Esophagus squamous epithelium (tissue), 5 donors: ENCODE measurements at regions not wholly inside any gene's neighbourhood (a gene's known extent, or its start where the extent isn't known, plus 50 kb on each side); places are given as distances from the start of the nearest gene placed in this dataset.

ENCODE experiments used
- DNase-seq: peaks from one replicate; lab custom pipeline; 2025; lab: John Stamatoyannopoulos, UW
- H3K27ac ChIP-seq, 4 donors: fragments of 200-600 bp; sonication (generic); one replicate each; pipeline ENCODE4 v1.5.1; 2016 to 2019; ENCODE audit warnings: mild to moderate bottlenecking in 1 of 4
- H3K27me3 ChIP-seq, 4 donors: fragments of 200-600 bp; sonication (generic); 1 replicate in 3 of 4; 2 replicates in 1 of 4; pipeline versions ENCODE4 v1.5.1 to v1.6.0; 2017 to 2021; ENCODE audit warnings: antibody characterized with exemption in 1 of 4
- H3K36me3 ChIP-seq, 3 donors: fragments of 200-600 bp; sonication (generic); one replicate each; pipeline ENCODE4 v1.5.1; 2016 to 2019
- H3K4me1 ChIP-seq, 3 donors: fragments of 200-600 bp; sonication (generic); one replicate each; pipeline ENCODE4 v1.5.1; 2017 to 2019
- H3K4me3 ChIP-seq, 4 donors: fragments of 200-600 bp; sonication (generic); 1 replicate in 3 of 4; 2 replicates in 1 of 4; pipeline ENCODE4 v1.5.1; 2016 to 2019; ENCODE audit warnings: mild to moderate bottlenecking in 2 of 4, moderate library complexity in 1 of 4
- H3K9me3 ChIP-seq, 3 donors: fragments of 200-600 bp; sonication (generic); one replicate each; pipeline ENCODE4 v1.5.1; 2016 to 2019
- POLR2A ChIP-seq, 4 donors: fragments of 450-650 bp; IDR thresholded peaks; one replicate each; pipeline ENCODE4 v1.6.1; 2017; ENCODE audit warnings: antibody characterized with exemption in 4 of 4, mild to moderate bottlenecking in 4 of 4, moderate library complexity in 3 of 4
- WGBS, 2 donors: methylation state at CpG; one replicate each; pipeline ENCODE4 v1.1.5; 2018; 5-methylcytosine and 5-hydroxymethylcytosine counted together
- intact Hi-C: fragments of 100-400 bp; cut with DNase I; formaldehyde crosslinking; loops from one replicate; pipeline ENCODE4 v1.15.0; 2022
- TF ChIP-seq, protein P1 (sequence below), 6 experiments: fragments of 450-650 bp in 4 of 6; fragments of 200-600 bp in 2 of 6; sonication (generic) in 2 of 6; IDR thresholded peaks; one replicate each; pipeline ENCODE4 v1.5.1; 2016 to 2019; ENCODE audit warnings: antibody characterized with exemption in 6 of 6, mild to moderate bottlenecking in 4 of 6, moderate library complexity in 4 of 6
- donor health status: DM: yes; HTN: yes; CAD: no.

DNA sequence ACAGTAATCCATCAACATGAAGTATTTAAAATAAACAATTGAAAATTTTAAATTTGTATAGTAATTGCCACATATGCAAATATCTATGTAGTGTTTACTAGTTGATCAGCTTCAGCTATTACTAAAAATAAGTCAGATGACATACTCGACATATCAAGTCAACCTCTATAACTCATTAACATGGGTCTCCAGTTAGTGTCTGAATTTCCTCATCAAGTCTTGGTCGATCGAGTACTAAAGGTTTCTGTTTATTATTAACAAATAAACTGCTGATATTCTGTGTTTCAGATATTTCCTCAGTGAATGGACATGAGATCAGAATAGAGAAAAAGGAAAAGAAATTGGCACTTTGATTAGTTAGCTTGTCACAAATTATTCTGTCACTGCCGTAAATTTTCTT, 266.5 kb upstream of the ITGA1 start:
- Histone ChIP-seq H3K4me3 (no peak overlapping the region), H3K36me3 (no peaks in the 10 kb centered on the region), H3K4me1 (no peaks in the 10 kb centered on the region), H3K27me3 (no peaks in the 10 kb centered on the region), H3K9me3 (no peaks in the 10 kb centered on the region), H3K27ac (no peak overlapping the region)
- TF ChIP-seq, protein P1, sequence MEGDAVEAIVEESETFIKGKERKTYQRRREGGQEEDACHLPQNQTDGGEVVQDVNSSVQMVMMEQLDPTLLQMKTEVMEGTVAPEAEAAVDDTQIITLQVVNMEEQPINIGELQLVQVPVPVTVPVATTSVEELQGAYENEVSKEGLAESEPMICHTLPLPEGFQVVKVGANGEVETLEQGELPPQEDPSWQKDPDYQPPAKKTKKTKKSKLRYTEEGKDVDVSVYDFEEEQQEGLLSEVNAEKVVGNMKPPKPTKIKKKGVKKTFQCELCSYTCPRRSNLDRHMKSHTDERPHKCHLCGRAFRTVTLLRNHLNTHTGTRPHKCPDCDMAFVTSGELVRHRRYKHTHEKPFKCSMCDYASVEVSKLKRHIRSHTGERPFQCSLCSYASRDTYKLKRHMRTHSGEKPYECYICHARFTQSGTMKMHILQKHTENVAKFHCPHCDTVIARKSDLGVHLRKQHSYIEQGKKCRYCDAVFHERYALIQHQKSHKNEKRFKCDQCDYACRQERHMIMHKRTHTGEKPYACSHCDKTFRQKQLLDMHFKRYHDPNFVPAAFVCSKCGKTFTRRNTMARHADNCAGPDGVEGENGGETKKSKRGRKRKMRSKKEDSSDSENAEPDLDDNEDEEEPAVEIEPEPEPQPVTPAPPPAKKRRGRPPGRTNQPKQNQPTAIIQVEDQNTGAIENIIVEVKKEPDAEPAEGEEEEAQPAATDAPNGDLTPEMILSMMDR (IDR thresholded peaks at IDR 0.05) = no peak
- TF ChIP-seq POLR2A (IDR thresholded peaks at IDR 0.05) = no peak
- intact Hi-C loops = no loop called here
- DNase-seq = no peak
- 80 to 82% methylated on average over 4 of the region's 4 CpGs for WGBS, 2 donors

DNA sequence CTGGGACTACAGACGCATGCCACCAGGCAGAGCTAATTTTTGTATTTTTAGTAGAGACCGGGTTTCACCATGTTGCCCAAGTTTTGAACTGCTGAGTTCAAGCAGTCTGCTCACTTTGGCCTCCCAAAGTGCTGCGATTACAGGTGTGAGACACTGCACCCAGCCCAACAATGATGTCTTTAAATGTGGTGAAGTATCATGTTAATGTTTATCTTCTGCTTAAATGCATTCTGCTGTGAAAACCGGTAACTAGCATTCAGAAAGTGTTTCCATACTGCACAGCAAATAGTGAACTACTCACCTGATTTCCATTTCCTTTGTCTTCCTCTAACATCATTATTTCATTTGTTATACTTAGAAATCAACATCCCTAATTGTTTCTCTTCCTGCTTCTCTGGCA, 264.0 kb upstream of the ITGA1 start:
- no peaks in the 10 kb centered on the region for H3K4me1 ChIP-seq

DNA sequence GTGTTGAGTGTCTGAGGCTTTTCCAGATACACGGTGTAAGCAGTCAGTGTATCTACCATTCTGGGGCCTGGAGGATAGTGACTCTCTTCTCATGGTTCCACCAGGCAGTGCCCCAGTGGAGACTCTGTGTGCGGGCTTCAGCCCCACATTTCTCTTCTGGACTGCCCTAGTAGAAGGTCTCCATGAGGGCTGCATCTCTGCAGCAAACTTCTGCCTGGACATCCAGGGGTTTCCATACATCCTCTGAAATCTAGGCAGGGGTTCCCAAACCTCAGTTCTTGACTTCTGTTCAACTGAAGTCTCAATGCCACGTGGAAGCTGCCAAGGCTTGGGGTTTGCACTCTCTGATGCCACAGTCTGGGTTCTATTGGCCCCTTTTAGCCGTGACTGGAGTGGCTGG, 256.6 kb upstream of the ITGA1 start:
- TF ChIP-seq, protein P1 (IDR thresholded peaks at IDR 0.05) = no peak
- no peak for TF ChIP-seq POLR2A (IDR thresholded peaks at IDR 0.05)
- H3K4me1 ChIP-seq = no peaks in the 10 kb centered on the region
- peaks cover 0 to 6% (median 5%) of the 10 kb centered on the region in 3 donors for H3K9me3 ChIP-seq
- 60 to 65% methylated on average over 2 to 4 of the region's 4 CpGs for WGBS, 2 donors
- H3K4me3 ChIP-seq = no peak overlapping the region
- no peaks in the 10 kb centered on the region for H3K27me3 ChIP-seq
- H3K36me3 ChIP-seq = no peaks in the 10 kb centered on the region
- no peak for DNase-seq
- no peak overlapping the region for H3K27ac ChIP-seq
- intact Hi-C loops = no loop called here

More for the DNA sequence above, 264.0 kb upstream of the ITGA1 start:
- DNase-seq = no peak
- intact Hi-C loops = no loop called here
- Histone ChIP-seq H3K4me3 (no peak overlapping the region), H3K9me3 (no peaks in the 10 kb centered on the region), H3K27me3 (no peaks in the 10 kb centered on the region), H3K27ac (no peak overlapping the region), H3K36me3 (no peaks in the 10 kb centered on the region)
- WGBS, 2 donors = 73 to 74% methylated on average over 4 of the region's 4 CpGs
- TF ChIP-seq, protein P1 (IDR thresholded peaks at IDR 0.05) = no peak
- TF ChIP-seq POLR2A (IDR thresholded peaks at IDR 0.05) = no peak

DNA sequence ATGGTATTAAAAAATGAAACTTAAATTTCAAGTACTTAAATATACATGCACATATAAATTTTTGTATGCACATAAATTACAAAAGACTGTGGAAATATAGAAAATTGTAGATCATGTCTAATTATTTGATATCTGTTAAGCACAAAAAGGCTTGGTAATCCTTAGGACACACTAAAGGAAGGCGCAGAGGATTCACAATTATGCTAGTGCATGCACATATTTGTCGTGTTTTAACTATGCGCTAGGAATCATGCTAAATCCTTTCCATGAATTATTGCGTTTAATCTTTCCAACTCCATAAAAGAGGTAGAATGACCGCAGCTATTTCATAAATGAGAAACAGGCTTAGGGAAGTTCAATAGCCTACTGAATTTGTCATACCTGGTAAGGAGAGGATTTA, 244.1 kb upstream of the ITGA1 start:
- H3K27ac ChIP-seq = no peak overlapping the region
- intact Hi-C loops = no loop called here
- H3K4me1 ChIP-seq = no peaks in the 10 kb centered on the region
- H3K4me3 ChIP-seq = no peak overlapping the region
- no peak for TF ChIP-seq POLR2A (IDR thresholded peaks at IDR 0.05)
- TF ChIP-seq, protein P1 (IDR thresholded peaks at IDR 0.05) = no peak
- DNase-seq = no peak
- no peaks in the 10 kb centered on the region for H3K9me3 ChIP-seq
- no peaks in the 10 kb centered on the region for H3K36me3 ChIP-seq
- no peaks in the 10 kb centered on the region for H3K27me3 ChIP-seq
- WGBS, 2 donors = 73 to 75% methylated on average over 5 of the region's 5 CpGs

DNA sequence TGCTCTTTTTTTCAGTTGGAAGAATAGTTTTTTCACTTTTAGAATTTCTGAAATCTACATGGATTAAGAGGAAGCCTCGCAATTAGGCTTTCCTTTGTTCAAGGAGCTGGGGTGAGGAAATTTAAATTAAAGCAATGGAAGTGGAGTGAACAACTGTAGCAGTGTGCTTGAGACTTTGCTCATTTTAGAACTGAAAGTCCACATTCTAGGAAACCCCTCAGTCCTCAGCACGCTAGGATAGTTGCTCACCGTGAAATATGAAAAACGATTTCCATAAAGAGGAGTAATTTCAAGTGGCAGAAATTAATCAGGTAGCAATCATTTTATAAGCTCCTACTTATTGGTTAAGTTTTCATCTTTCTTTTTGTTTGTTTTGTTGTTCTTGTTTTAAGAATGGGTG, 243.0 kb upstream of the ITGA1 start:
- Histone ChIP-seq H3K27me3 (no peaks in the 10 kb centered on the region), H3K36me3 (no peaks in the 10 kb centered on the region), H3K27ac (no peak overlapping the region), H3K9me3 (no peaks in the 10 kb centered on the region), H3K4me1 (no peaks in the 10 kb centered on the region), H3K4me3 (no peak overlapping the region)
- TF ChIP-seq POLR2A (IDR thresholded peaks at IDR 0.05) = no peak
- TF ChIP-seq, protein P1 (IDR thresholded peaks at IDR 0.05) = no peak
- intact Hi-C loops = no loop called here
- WGBS, 2 donors = 74 to 78% methylated on average over 4 of the region's 4 CpGs
- DNase-seq = no peak
